SK-N-SH treated with all-trans-retinoic acid at 6 μM for 48 hours (cell line): ENCODE measurements at regions not wholly inside any gene's neighbourhood (a gene's known extent, or its start where the extent isn't known, plus 50 kb on each side); places are given as distances from the start of the nearest gene placed in this dataset.

Source experiments
- ATAC-seq: fragments of 200-7000 bp; cut with Tn5 transposase; 3 replicates; pipeline ENCODE4 v1.9.1; 2020; ENCODE audit warnings: mild to moderate bottlenecking, moderate library complexity
- CREB5 ChIP-seq: fragments of 250-450 bp; sonication (Bioruptor Pico); IDR thresholded peaks from 2 replicates; pipeline ENCODE4 v1.5.1; 2020; ENCODE audit warnings: low read depth, mild to moderate bottlenecking, moderate library complexity
- CSDC2 ChIP-seq: fragments of 250-450 bp; sonication (Bioruptor Pico); IDR thresholded peaks from 2 replicates; pipeline ENCODE4 v1.5.0; 2020; ENCODE audit warnings: mild to moderate bottlenecking, moderate library complexity
- CSRNP3 ChIP-seq: fragments of 250-450 bp; sonication (Bioruptor Pico); IDR thresholded peaks from 2 replicates; pipeline ENCODE4 v1.5.1; 2021; ENCODE audit warnings: mild to moderate bottlenecking, moderate library complexity
- ESRRG ChIP-seq: fragments of 250-450 bp; sonication (Bioruptor Pico); IDR thresholded peaks from 2 replicates; pipeline ENCODE4 v1.6.1; 2021; ENCODE audit warnings: mild to moderate bottlenecking
- GLIS3 ChIP-seq: fragments of 250-450 bp; sonication (Bioruptor Pico); IDR thresholded peaks from 2 replicates; pipeline ENCODE4 v1.5.0; 2020; ENCODE audit warnings: mild to moderate bottlenecking, moderate library complexity
- ISL1 ChIP-seq: fragments of 250-450 bp; sonication (Bioruptor Pico); IDR thresholded peaks from 2 replicates; pipeline ENCODE4 v2.1.2; 2022; ENCODE audit warnings: mild to moderate bottlenecking, moderate library complexity
- PATZ1 ChIP-seq: fragments of 250-450 bp; sonication (Bioruptor Pico); IDR thresholded peaks from 2 replicates; pipeline ENCODE4 v1.8.0; 2020; ENCODE audit warnings: mild to moderate bottlenecking, moderate library complexity, borderline replicate concordance
- POU6F1 ChIP-seq: fragments of 250-450 bp; sonication (Bioruptor Pico); IDR thresholded peaks from 2 replicates; pipeline ENCODE4 v1.8.0; 2021; ENCODE audit warnings: low read depth, mild to moderate bottlenecking, moderate library complexity, borderline replicate concordance
- PPARA ChIP-seq: fragments of 250-450 bp; sonication (Bioruptor Pico); IDR thresholded peaks from 2 replicates; pipeline ENCODE4 v1.5.0; 2020; ENCODE audit warnings: mild to moderate bottlenecking, borderline replicate concordance
- RARB ChIP-seq: fragments of 250-450 bp; sonication (Bioruptor Pico); IDR thresholded peaks from 2 replicates; pipeline ENCODE4 v1.8.0; 2021; ENCODE audit warnings: mild to moderate bottlenecking, moderate library complexity
- SNAI2 ChIP-seq: fragments of 250-450 bp; sonication (Bioruptor Pico); IDR thresholded peaks from 2 replicates; pipeline ENCODE4 v1.5.0; 2020; ENCODE audit warnings: mild to moderate bottlenecking, moderate library complexity
- TCF4 ChIP-seq: fragments of 250-450 bp; sonication (Bioruptor Pico); IDR thresholded peaks from 2 replicates; pipeline ENCODE4 v1.8.0; 2021; ENCODE audit warnings: mild to moderate bottlenecking, moderate library complexity, borderline replicate concordance
- TOX ChIP-seq: fragments of 250-450 bp; sonication (Bioruptor Pico); IDR thresholded peaks from 2 replicates; pipeline ENCODE4 v1.8.0; 2021; ENCODE audit warnings: mild to moderate bottlenecking, moderate library complexity, borderline replicate concordance
- TSHZ2 ChIP-seq: fragments of 250-450 bp; sonication (Bioruptor Pico); IDR thresholded peaks from 2 replicates; pipeline ENCODE4 v1.5.0; 2020; ENCODE audit warnings: mild to moderate bottlenecking, moderate library complexity
- ZC3H10 ChIP-seq: fragments of 250-450 bp; sonication (Bioruptor Pico); IDR thresholded peaks from 2 replicates; pipeline ENCODE4 v1.5.1; 2021; ENCODE audit warnings: mild to moderate bottlenecking, moderate library complexity
- ZFP30 ChIP-seq: fragments of 450-650 bp; formaldehyde crosslinking; IDR thresholded peaks from 2 replicates; pipeline ENCODE4 v1.5.0; 2022; ENCODE audit warnings: mild to moderate bottlenecking, moderate library complexity
- ZNF565 ChIP-seq: fragments of 450-650 bp; formaldehyde crosslinking; conservative IDR thresholded peaks from 2 replicates; pipeline ENCODE4 v1.5.0; 2020; ENCODE audit warnings: low read depth, mild to moderate bottlenecking, moderate library complexity
- ZNF70 ChIP-seq: fragments of 450-650 bp; formaldehyde crosslinking; IDR thresholded peaks from 2 replicates; pipeline ENCODE4 v1.5.0; 2020; ENCODE audit warnings: mild to moderate bottlenecking, moderate library complexity
- ZNF8 ChIP-seq: fragments of 450-650 bp; formaldehyde crosslinking; IDR thresholded peaks from 2 replicates; pipeline ENCODE4 v1.5.0; 2020; ENCODE audit warnings: mild to moderate bottlenecking, moderate library complexity

GRCh38 chr2:153320879-153321278, 157.7 kb downstream of the RPRM start:
- ATAC-seq, result no peak
- no peak for TF ChIP-seq ZNF70 (CRISPR knock-in tag)
- TF ChIP-seq CSRNP3 (CRISPR knock-in tag), result no peak
- no peak for TF ChIP-seq CSDC2 (CRISPR knock-in tag)
- TF ChIP-seq PPARA, result no peak
- no peak for TF ChIP-seq ESRRG (CRISPR knock-in tag)
- no peak for TF ChIP-seq SNAI2
- no peak for TF ChIP-seq GLIS3 (CRISPR knock-in tag)
- no peak for TF ChIP-seq TOX (CRISPR knock-in tag)
- TF ChIP-seq PATZ1 (CRISPR knock-in tag), result no peak
- no peak for TF ChIP-seq CREB5 (CRISPR knock-in tag)
- TF ChIP-seq ZNF565 (CRISPR knock-in tag), result no peak
- no peak for TF ChIP-seq ZFP30 (CRISPR knock-in tag)
- no peak for TF ChIP-seq RARB (CRISPR knock-in tag)
- TF ChIP-seq POU6F1 (CRISPR knock-in tag), result no peak
- no peak for TF ChIP-seq TCF4 (CRISPR knock-in tag)
- no peak for TF ChIP-seq ISL1
- TF ChIP-seq ZC3H10, result no peak
- TF ChIP-seq TSHZ2 (CRISPR knock-in tag), result no peak
- no peak for TF ChIP-seq ZNF8
- TF ChIP-seq, all 23 proteins: peak for 0

GRCh38 chr2:153311432-153311831, 167.1 kb downstream of the RPRM start:
- no peak for ATAC-seq
- TF ChIP-seq ZC3H10 (no peak), ZNF8 (no peak), PATZ1 (CRISPR knock-in tag) (no peak), TCF4 (CRISPR knock-in tag) (no peak), ISL1 (no peak), TSHZ2 (CRISPR knock-in tag) (no peak), ZFP30 (CRISPR knock-in tag) (no peak)
